ENCODE measurements at regions not wholly inside any gene's neighbourhood (a gene's known extent, or its start where the extent isn't known, plus 50 kb on each side); places are given as distances from the start of the nearest gene placed in this dataset.

DNA sequence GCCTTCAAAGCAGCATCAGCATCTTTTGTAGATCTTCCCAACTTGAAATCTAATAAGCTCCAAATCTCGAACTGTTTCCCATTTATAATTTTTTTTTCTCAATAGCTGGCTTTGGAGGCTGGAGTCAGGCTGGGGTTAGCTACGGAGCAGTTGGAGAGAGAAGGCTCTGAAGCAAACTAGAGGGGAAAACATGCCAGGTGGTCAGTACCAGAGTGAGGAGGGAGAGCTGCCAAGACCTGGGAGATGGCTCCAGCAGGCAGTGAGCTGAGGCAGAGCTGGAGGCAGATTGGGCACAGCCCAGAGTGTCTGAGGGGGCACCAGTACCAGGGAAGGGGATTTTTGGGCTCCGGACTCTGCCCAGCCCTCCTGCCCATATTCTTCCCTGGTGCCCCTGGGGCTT, 311.2 kb downstream of the RPLP1 start:
- TF ChIP-seq, protein P1, sequence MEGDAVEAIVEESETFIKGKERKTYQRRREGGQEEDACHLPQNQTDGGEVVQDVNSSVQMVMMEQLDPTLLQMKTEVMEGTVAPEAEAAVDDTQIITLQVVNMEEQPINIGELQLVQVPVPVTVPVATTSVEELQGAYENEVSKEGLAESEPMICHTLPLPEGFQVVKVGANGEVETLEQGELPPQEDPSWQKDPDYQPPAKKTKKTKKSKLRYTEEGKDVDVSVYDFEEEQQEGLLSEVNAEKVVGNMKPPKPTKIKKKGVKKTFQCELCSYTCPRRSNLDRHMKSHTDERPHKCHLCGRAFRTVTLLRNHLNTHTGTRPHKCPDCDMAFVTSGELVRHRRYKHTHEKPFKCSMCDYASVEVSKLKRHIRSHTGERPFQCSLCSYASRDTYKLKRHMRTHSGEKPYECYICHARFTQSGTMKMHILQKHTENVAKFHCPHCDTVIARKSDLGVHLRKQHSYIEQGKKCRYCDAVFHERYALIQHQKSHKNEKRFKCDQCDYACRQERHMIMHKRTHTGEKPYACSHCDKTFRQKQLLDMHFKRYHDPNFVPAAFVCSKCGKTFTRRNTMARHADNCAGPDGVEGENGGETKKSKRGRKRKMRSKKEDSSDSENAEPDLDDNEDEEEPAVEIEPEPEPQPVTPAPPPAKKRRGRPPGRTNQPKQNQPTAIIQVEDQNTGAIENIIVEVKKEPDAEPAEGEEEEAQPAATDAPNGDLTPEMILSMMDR (conservative IDR thresholded peaks at IDR 0.05), result no peak
- no peak for TF ChIP-seq EZH2 (IDR thresholded peaks at IDR 0.05; ENCODE audit: low read depth)

Data from PC-9 (cell line).